Right lobe of liver (tissue), 4 donors: ENCODE measurements at regions not wholly inside any gene's neighbourhood (a gene's known extent, or its start where the extent isn't known, plus 50 kb on each side); places are given as distances from the start of the nearest gene placed in this dataset.

Experiments
- CTCF ChIP-seq, 4 donors: fragments of 200-600 bp in 3 of 4; fragments of 450-650 bp in 1 of 4; IDR thresholded peaks; one replicate each; pipeline versions ENCODE4 v1.5.1 to v1.8.0; 2016 to 2022; ENCODE audit warnings: antibody characterized with exemption in 4 of 4, mild to moderate bottlenecking in 2 of 4
- POLR2A ChIP-seq: fragments of 450-650 bp; IDR thresholded peaks from one replicate; pipeline ENCODE4 v1.6.1; 2017; ENCODE audit warnings: antibody characterized with exemption, mild to moderate bottlenecking
- donor health status: DM: no; HTN: no; CAD: no.
- donor health status: DM: no; HTN: no; CAD: no.
- donor health status: DM: no; HTN: yes; CAD: no.

- TF ChIP-seq CTCF (IDR thresholded peaks at IDR 0.05) = no peak
- TF ChIP-seq POLR2A = no peak
Measured at GRCh38 chr6:14746139-14746837, 499.6 kb upstream of the JARID2 start.
